Suprapubic skin (tissue), 3 donors: ENCODE measurements at regions not wholly inside any gene's neighbourhood (a gene's known extent, or its start where the extent isn't known, plus 50 kb on each side); places are given as distances from the start of the nearest gene placed in this dataset.
"Not testable (repeated sequence)": the region's sequence is repeated elsewhere in the genome, so short reads cannot be mapped to it uniquely, and the experiment has no call there.

Source experiments
- CTCF ChIP-seq, 2 donors: fragments of 200-600 bp in 1 of 2; fragments of 450-650 bp in 1 of 2; sonication (generic) in 1 of 2; IDR thresholded peaks; one replicate each; pipeline ENCODE4 v1.5.1; 2016 to 2019; ENCODE audit warnings: antibody characterized with exemption in 2 of 2, mild to moderate bottlenecking in 1 of 2, moderate library complexity in 1 of 2
- EP300 ChIP-seq: sonication (generic); formaldehyde crosslinking; IDR thresholded peaks from one replicate; pipeline ENCODE4 v1.6.1; 2017; ENCODE audit warnings: antibody characterized with exemption
- POLR2A ChIP-seq, 2 donors: fragments of 450-650 bp; IDR thresholded peaks; one replicate each; pipeline ENCODE4 v1.6.1; 2017; ENCODE audit warnings: antibody characterized with exemption in 2 of 2, mild to moderate bottlenecking in 2 of 2, moderate library complexity in 2 of 2

DNA sequence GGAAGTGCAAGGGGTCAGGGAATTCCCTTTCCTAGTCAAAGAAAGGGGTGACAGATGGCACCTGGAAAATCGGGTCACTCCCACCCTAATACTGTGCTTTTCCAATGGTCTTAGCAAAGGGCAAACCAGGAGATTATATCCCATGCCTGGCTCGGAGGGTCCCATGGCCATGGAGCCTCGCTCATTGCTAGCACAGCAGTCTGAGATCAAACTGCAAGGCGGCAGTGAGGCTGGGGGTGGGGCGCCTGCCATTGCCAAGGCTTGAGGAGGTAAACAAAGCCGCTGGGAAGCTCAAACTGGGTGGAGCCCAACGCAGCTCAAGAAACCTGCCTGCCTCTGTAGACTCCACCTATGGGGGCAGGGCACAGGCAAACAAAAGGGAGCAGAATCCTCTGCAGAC lies 714.4 kb upstream of the MGAT4C start:
- not testable (repeated sequence) for TF ChIP-seq CTCF (IDR thresholded peaks at IDR 0.05); POLR2A (IDR thresholded peaks at IDR 0.05); EP300
